ENCODE measurements at regions not wholly inside any gene's neighbourhood (a gene's known extent, or its start where the extent isn't known, plus 50 kb on each side); places are given as distances from the start of the nearest gene placed in this dataset.

DNA sequence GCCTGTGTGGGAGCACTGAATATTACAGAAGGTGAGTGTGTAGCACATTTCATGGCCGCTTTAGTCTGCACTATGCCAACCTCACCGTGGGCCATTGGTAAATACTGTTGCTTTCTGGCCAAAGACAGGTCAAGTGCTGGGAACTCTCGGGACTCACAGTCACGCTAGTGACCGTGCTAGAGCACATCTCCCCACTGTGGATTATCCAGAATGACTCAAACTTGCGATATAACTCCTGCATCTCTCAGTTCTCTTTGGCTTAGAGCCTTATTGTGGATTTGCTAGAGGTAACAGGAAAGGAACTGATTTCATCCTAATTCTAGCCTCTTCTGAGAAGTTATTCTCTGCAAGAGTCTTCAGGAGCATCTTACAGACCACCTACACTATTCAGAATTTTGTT, 86.5 kb downstream of the DAD1 start:
- TF ChIP-seq, protein P1, sequence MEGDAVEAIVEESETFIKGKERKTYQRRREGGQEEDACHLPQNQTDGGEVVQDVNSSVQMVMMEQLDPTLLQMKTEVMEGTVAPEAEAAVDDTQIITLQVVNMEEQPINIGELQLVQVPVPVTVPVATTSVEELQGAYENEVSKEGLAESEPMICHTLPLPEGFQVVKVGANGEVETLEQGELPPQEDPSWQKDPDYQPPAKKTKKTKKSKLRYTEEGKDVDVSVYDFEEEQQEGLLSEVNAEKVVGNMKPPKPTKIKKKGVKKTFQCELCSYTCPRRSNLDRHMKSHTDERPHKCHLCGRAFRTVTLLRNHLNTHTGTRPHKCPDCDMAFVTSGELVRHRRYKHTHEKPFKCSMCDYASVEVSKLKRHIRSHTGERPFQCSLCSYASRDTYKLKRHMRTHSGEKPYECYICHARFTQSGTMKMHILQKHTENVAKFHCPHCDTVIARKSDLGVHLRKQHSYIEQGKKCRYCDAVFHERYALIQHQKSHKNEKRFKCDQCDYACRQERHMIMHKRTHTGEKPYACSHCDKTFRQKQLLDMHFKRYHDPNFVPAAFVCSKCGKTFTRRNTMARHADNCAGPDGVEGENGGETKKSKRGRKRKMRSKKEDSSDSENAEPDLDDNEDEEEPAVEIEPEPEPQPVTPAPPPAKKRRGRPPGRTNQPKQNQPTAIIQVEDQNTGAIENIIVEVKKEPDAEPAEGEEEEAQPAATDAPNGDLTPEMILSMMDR (IDR thresholded peaks at IDR 0.05; ENCODE audit: control extremely low read depth in 1 of 3, insufficient read depth in 1 of 3, low read depth in 1 of 3, low read length in 3 of 3): no peak
- no peak for TF ChIP-seq TBP (IDR thresholded peaks at IDR 0.05; ENCODE audit: low read depth, low read length)
- TF ChIP-seq EZH2 (IDR thresholded peaks at IDR 0.05; ENCODE audit: low read depth, low read length, severe bottlenecking): no peak
- no peak for TF ChIP-seq TAF7 (optimal IDR thresholded peaks at IDR 0.05; ENCODE audit: borderline replicate concordance, low read depth, low read length)
